ENCODE measurements at regions not wholly inside any gene's neighbourhood (a gene's known extent, or its start where the extent isn't known, plus 50 kb on each side); places are given as distances from the start of the nearest gene placed in this dataset.

GRCh38 chr15:67992834-67993233 lies 61.3 kb upstream of the PIAS1 start:
- Mint-ChIP-seq H3K27ac (no peak overlapping the region), H3K36me3 (no peaks in the 10 kb centered on the region), H3K9me3 (no peaks in the 10 kb centered on the region)
- ATAC-seq (no peak), DNase-seq (ENCODE audit: low spot score in 2 of 2) (no peak)

GRCh38 chr15:67997996-67998395 lies 56.1 kb upstream of the PIAS1 start:
- no peaks in the 10 kb centered on the region for H3K9me3 Mint-ChIP-seq
- H3K36me3 Mint-ChIP-seq: no peaks in the 10 kb centered on the region
- H3K27ac Mint-ChIP-seq: no peak overlapping the region

GRCh38 chr15:67998599-67999133 lies 55.4 kb upstream of the PIAS1 start:
- Mint-ChIP-seq H3K36me3 (no peaks in the 10 kb centered on the region), H3K27ac (no peak overlapping the region), H3K9me3 (no peaks in the 10 kb centered on the region)
- DNase-seq (ENCODE audit: low spot score in 2 of 2) (no peak), ATAC-seq (no peak)

More at GRCh38 chr15:67997996-67998395, 56.1 kb upstream of the PIAS1 start:
- no peak for ATAC-seq
- DNase-seq (ENCODE audit: low spot score in 2 of 2): no peak

- ATAC-seq (no peak), DNase-seq (ENCODE audit: low spot score in 2 of 2) (no peak)
- Mint-ChIP-seq H3K9me3 (no peaks in the 10 kb centered on the region), H3K36me3 (no peaks in the 10 kb centered on the region), H3K27ac (no peak overlapping the region)
These were observed 54.6 kb upstream of the PIAS1 start for GRCh38 chr15:67999320-68000100.

GRCh38 chr15:68000754-68001153 lies 53.4 kb upstream of the PIAS1 start:
- no peak for DNase-seq (ENCODE audit: low spot score in 2 of 2)
- Mint-ChIP-seq H3K27ac (no peak overlapping the region), H3K9me3 (no peaks in the 10 kb centered on the region), H3K36me3 (no peaks in the 10 kb centered on the region)
- no peak for ATAC-seq

GRCh38 chr15:68001811-68002210 lies 52.3 kb upstream of the PIAS1 start:
- no peak for ATAC-seq
- no peaks in the 10 kb centered on the region for H3K36me3 Mint-ChIP-seq
- no peak for DNase-seq (ENCODE audit: low spot score in 2 of 2)
- no peaks in the 10 kb centered on the region for H3K9me3 Mint-ChIP-seq
- no peak overlapping the region for H3K27ac Mint-ChIP-seq

GRCh38 chr15:68003297-68003696 lies 50.8 kb upstream of the PIAS1 start:
- Mint-ChIP-seq H3K27ac (no peak overlapping the region), H3K36me3 (peaks cover 6 to 10% of the 10 kb centered on the region in 2 donors), H3K9me3 (peaks cover 10% of the 10 kb centered on the region in 2 donors)
- DNase-seq (ENCODE audit: low spot score in 2 of 2): no peak
- ATAC-seq: no peak
